HL-60 (cell line): ENCODE measurements at regions not wholly inside any gene's neighbourhood (a gene's known extent, or its start where the extent isn't known, plus 50 kb on each side); places are given as distances from the start of the nearest gene placed in this dataset.

Experiments
- DNase-seq, 2 experiments: peaks; one replicate each; pipeline ENCODE4 v3.0.0-alpha.2; 2010 to 2020; ENCODE audit warnings: low read depth in 1 of 2, low spot score in 1 of 2
- H3K27ac ChIP-seq: fragments of 250-450 bp; sonication (Bioruptor Pico); replicated peaks from 2 replicates; pipeline ENCODE4 v1.5.1; 2020; ENCODE audit warnings: mild to moderate bottlenecking, moderate library complexity
- H3K27me3 ChIP-seq: fragments of 250-450 bp; sonication (Bioruptor Pico); 2 replicates; pipeline ENCODE4 v1.5.1; 2021; ENCODE audit warnings: mild to moderate bottlenecking, moderate library complexity; ENCODE audit not compliant: insufficient read depth, poor library complexity, severe bottlenecking
- H3K4me3 ChIP-seq: replicated peaks from 2 replicates; pipeline ENCODE4 v1.5.1; 2011; ENCODE audit warnings: mild to moderate bottlenecking, control low read depth, low read length; ENCODE audit not compliant: insufficient read depth
- GABPA ChIP-seq: IDR thresholded peaks from 2 replicates; pipeline ENCODE4 v1.6.1; 2012; ENCODE audit warnings: low read depth
- POLR2AphosphoS5 ChIP-seq: IDR thresholded peaks from 2 replicates; pipeline ENCODE4 v1.6.1; 2012; ENCODE audit warnings: low read depth
- SPI1 ChIP-seq: IDR thresholded peaks from 2 replicates; pipeline ENCODE4 v1.6.1; 2012; ENCODE audit warnings: low read depth, mild to moderate bottlenecking, borderline replicate concordance
- TF ChIP-seq, protein P1 (sequence below): IDR thresholded peaks from one replicate; pipeline ENCODE4 v1.5.1; 2011; ENCODE audit warnings: low read length, control low read depth, inconsistent platforms; ENCODE audit not compliant: insufficient read depth
- TF ChIP-seq, protein P2 (sequence below): IDR thresholded peaks from 2 replicates; pipeline ENCODE4 v1.6.1; 2012; ENCODE audit warnings: low read depth; ENCODE audit not compliant: insufficient replicate concordance

DNA sequence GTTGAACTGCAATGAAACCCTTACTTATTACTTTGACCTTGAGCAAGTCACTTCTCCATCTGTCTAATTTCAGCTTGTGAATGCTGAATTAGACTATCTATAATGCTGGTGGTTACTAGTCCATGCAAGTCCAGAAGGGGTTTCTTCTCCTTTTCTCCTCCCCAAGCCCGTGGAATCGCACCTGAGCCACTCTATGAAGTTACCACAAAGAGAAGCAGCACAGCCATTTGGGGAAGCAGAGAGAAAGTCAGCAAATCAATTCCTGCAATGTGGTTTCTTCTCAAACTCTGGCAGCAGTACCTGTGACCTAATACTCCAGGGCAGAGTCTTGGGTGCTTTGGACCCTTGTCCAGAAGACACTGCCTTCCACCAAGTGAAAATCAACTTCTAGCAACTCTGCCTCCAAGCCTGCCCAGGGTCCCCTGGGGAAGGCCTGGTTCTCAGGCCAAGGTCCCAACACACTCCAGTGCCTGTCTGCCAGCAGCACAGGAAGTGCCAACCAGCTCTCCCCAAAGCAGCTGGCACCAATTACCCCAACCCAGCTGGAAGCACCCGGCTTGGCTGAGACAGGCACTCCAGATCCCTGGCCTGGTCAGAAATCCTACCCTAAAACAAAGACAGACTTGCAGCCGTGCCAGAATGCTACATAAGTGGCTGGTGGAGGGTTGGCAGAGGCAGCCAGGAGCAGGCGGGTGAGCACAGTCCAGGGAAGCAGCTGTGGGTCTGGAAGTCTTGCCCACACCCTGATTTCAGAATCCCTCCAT lies 200.3 kb downstream of the LSM5 start:
- no peak overlapping the region for H3K4me3 ChIP-seq
- TF ChIP-seq GABPA (no peak), SPI1 (no peak), POLR2AphosphoS5 (no peak)
- TF ChIP-seq, protein P1, sequence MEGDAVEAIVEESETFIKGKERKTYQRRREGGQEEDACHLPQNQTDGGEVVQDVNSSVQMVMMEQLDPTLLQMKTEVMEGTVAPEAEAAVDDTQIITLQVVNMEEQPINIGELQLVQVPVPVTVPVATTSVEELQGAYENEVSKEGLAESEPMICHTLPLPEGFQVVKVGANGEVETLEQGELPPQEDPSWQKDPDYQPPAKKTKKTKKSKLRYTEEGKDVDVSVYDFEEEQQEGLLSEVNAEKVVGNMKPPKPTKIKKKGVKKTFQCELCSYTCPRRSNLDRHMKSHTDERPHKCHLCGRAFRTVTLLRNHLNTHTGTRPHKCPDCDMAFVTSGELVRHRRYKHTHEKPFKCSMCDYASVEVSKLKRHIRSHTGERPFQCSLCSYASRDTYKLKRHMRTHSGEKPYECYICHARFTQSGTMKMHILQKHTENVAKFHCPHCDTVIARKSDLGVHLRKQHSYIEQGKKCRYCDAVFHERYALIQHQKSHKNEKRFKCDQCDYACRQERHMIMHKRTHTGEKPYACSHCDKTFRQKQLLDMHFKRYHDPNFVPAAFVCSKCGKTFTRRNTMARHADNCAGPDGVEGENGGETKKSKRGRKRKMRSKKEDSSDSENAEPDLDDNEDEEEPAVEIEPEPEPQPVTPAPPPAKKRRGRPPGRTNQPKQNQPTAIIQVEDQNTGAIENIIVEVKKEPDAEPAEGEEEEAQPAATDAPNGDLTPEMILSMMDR, result no peak
- TF ChIP-seq, protein P2, sequence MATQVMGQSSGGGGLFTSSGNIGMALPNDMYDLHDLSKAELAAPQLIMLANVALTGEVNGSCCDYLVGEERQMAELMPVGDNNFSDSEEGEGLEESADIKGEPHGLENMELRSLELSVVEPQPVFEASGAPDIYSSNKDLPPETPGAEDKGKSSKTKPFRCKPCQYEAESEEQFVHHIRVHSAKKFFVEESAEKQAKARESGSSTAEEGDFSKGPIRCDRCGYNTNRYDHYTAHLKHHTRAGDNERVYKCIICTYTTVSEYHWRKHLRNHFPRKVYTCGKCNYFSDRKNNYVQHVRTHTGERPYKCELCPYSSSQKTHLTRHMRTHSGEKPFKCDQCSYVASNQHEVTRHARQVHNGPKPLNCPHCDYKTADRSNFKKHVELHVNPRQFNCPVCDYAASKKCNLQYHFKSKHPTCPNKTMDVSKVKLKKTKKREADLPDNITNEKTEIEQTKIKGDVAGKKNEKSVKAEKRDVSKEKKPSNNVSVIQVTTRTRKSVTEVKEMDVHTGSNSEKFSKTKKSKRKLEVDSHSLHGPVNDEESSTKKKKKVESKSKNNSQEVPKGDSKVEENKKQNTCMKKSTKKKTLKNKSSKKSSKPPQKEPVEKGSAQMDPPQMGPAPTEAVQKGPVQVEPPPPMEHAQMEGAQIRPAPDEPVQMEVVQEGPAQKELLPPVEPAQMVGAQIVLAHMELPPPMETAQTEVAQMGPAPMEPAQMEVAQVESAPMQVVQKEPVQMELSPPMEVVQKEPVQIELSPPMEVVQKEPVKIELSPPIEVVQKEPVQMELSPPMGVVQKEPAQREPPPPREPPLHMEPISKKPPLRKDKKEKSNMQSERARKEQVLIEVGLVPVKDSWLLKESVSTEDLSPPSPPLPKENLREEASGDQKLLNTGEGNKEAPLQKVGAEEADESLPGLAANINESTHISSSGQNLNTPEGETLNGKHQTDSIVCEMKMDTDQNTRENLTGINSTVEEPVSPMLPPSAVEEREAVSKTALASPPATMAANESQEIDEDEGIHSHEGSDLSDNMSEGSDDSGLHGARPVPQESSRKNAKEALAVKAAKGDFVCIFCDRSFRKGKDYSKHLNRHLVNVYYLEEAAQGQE, result no peak

DNA sequence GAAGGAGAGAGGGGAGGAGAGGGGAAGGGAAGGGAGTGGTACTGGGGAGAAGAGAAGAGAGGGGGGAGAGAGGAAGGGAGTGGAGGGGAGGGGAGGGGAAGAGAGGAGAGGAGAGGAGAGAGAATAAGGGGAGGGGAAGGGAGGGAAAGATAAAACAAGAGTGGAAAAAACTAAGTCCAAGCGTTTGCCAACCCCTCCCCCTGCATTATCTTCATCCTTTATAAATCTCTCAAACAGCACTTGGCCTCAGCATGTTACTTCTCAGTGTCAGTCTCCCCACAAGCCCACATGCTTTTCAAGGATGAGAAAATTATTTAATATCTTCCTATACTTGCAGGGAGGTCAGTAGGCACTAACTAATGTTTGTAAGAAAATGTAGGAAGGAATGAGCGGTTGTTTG lies 204.5 kb downstream of the LSM5 start:
- Histone ChIP-seq H3K27me3 (no peaks in the 10 kb centered on the region), H3K4me3 (no peak overlapping the region), H3K27ac (no peak overlapping the region)
- TF ChIP-seq, protein P2, result no peak
- TF ChIP-seq, protein P1, result no peak
- TF ChIP-seq POLR2AphosphoS5, result no peak
- no peak for TF ChIP-seq GABPA
- TF ChIP-seq SPI1, result no peak
- no peak for DNase-seq

More for the DNA sequence above, 200.3 kb downstream of the LSM5 start:
- Histone ChIP-seq H3K27me3 (no peaks in the 10 kb centered on the region), H3K27ac (0 out of 2 replicates have a peak overlapping the region, but pooled peaks have one; percentile 24)
- peak in 1 of 2 experiments; percentile 52 for DNase-seq

DNA sequence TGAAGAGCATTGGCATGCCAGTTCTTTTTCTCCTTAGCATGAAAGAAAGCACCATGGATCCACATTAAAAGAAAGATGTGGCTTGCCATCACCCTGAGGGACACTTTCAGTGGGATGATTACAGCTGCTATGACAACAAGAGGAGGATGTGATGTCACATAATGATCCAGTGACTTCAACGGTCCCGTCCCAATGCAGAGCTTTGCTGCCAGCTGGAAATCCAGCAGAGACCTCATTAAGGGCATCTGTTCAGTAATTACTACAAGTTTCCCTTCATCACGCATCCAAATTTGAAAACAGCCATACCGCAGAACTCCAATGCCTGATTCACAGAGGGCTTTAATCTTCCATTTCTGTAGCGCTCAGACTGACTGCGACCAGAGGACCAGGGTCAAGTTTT lies 206.6 kb downstream of the LSM5 start:
- Histone ChIP-seq H3K4me3 (no peak overlapping the region), H3K27me3 (no peaks in the 10 kb centered on the region), H3K27ac (no peak overlapping the region)
- TF ChIP-seq SPI1 (no peak), GABPA (no peak)
- TF ChIP-seq, protein P2, result no peak
- no peak for DNase-seq
